Fibroblast of villous mesenchyme (primary cell): ENCODE measurements at regions not wholly inside any gene's neighbourhood (a gene's known extent, or its start where the extent isn't known, plus 50 kb on each side); places are given as distances from the start of the nearest gene placed in this dataset.

ENCODE experiments used
- DNase-seq: peaks from one replicate; pipeline ENCODE4 v3.0.0-alpha.2; 2010; ENCODE audit warnings: low read depth
- H3K4me3 ChIP-seq: 2 replicates; pipeline ENCODE4 v1.5.1; 2011; ENCODE audit warnings: low read depth, mild to moderate bottlenecking, low read length
- CTCF ChIP-seq: IDR thresholded peaks from 2 replicates; pipeline ENCODE4 v1.5.1; 2012; ENCODE audit warnings: low read depth, mild to moderate bottlenecking, low read length; ENCODE audit not compliant: insufficient read depth

GRCh38 chr9:16321461-16322119, 548.9 kb downstream of the BNC2 start:
- H3K4me3 ChIP-seq, result no peak overlapping the region
- DNase-seq, result peak; percentile 38
- TF ChIP-seq CTCF, result no peak

- DNase-seq, result no peak
- H3K4me3 ChIP-seq, result no peak overlapping the region
- no peak for TF ChIP-seq CTCF
These were observed 547.6 kb downstream of the BNC2 start for GRCh38 chr9:16322849-16323248.

- H3K4me3 ChIP-seq, result no peak overlapping the region
- TF ChIP-seq CTCF, result no peak
- DNase-seq, result no peak
These were observed 544.5 kb downstream of the BNC2 start for GRCh38 chr9:16325966-16326365.

- no peak for DNase-seq
- TF ChIP-seq CTCF, result no peak
- H3K4me3 ChIP-seq, result no peak overlapping the region
These were observed 542.1 kb downstream of the BNC2 start for GRCh38 chr9:16328349-16328748.

GRCh38 chr9:16329671-16330113, 540.8 kb downstream of the BNC2 start:
- H3K4me3 ChIP-seq, result no peak overlapping the region
- TF ChIP-seq CTCF, result no peak
- DNase-seq, result no peak

GRCh38 chr9:16331031-16331430, 539.4 kb downstream of the BNC2 start:
- no peak overlapping the region for H3K4me3 ChIP-seq
- no peak for DNase-seq
- no peak for TF ChIP-seq CTCF

- no peak overlapping the region for H3K4me3 ChIP-seq
- no peak for DNase-seq
- TF ChIP-seq CTCF, result no peak
These were observed 538.9 kb downstream of the BNC2 start for GRCh38 chr9:16331527-16331926.
